Heart right ventricle (tissue), 16 donors: ENCODE measurements at regions not wholly inside any gene's neighbourhood (a gene's known extent, or its start where the extent isn't known, plus 50 kb on each side); places are given as distances from the start of the nearest gene placed in this dataset.

ENCODE experiments used
- ATAC-seq, 8 donors: fragments of 200-7000 bp; cut with Tn5 transposase; one replicate each; pipeline ENCODE4 v1.9.1; 2020; ENCODE audit warnings: mild to moderate bottlenecking in 8 of 8, moderate library complexity in 8 of 8, moderate number of reproducible peaks in 1 of 8
- DNase-seq, 2 donors: peaks; one replicate each; pipeline ENCODE4 v3.0.0-alpha.2; 2020
- H3K27ac ChIP-seq, 10 donors: fragments of 200-600 bp; sonication (generic) in 2 of 10; one replicate each; pipeline versions ENCODE4 v1.5.0 to v1.8.0; 2020 to 2022; ENCODE audit warnings: mild to moderate bottlenecking in 3 of 10
- H3K27me3 ChIP-seq, 7 donors: fragments of 200-600 bp; one replicate each; pipeline ENCODE4 v1.8.0; 2021 to 2022; ENCODE audit warnings: mild to moderate bottlenecking in 2 of 7
- H3K36me3 ChIP-seq, 9 donors: fragments of 200-600 bp; sonication (generic) in 1 of 9; one replicate each; pipeline versions ENCODE4 v1.5.0 to v1.8.0; 2020 to 2022; ENCODE audit warnings: mild to moderate bottlenecking in 2 of 9
- H3K4me1 ChIP-seq, 9 donors: fragments of 200-600 bp; sonication (generic) in 1 of 9; one replicate each; pipeline versions ENCODE4 v1.5.0 to v1.8.0; 2020 to 2022; ENCODE audit warnings: mild to moderate bottlenecking in 4 of 9
- H3K4me3 ChIP-seq, 10 donors: fragments of 200-600 bp; sonication (generic) in 2 of 10; one replicate each; pipeline versions ENCODE4 v1.5.0 to v1.8.0; 2020 to 2022; ENCODE audit warnings: mild to moderate bottlenecking in 7 of 10, moderate library complexity in 2 of 10
- H3K9me3 ChIP-seq, 11 donors: fragments of 200-600 bp in 10 of 11; sonication (generic) in 2 of 11; one replicate each; pipeline versions ENCODE4 v1.5.0 to v1.8.0; 2013 to 2022; ENCODE audit warnings: mild to moderate bottlenecking in 2 of 11, control low read depth in 1 of 11, moderate library complexity in 1 of 11
- WGBS, 2 donors: extraction: QIAGEN DNeasy Blood & Tissue Kit; methylation state at CpG; one replicate each; pipeline ENCODE4 v1.1.7; 2013; ENCODE audit warnings: inconsistent platforms in 1 of 2; 5-methylcytosine and 5-hydroxymethylcytosine counted together
- intact Hi-C, 10 donors: fragments of 100-400 bp; cut with DNase I; formaldehyde crosslinking; loops; one replicate each; pipeline versions ENCODE4 v1.11.1 to v1.14.2; 2022
- TF ChIP-seq, protein P1 (sequence below), 9 donors: fragments of 200-600 bp; sonication (generic) in 2 of 9; IDR thresholded peaks; one replicate each; pipeline versions ENCODE4 v1.5.0 to v1.8.0; 2021 to 2022; ENCODE audit warnings: antibody characterized with exemption in 9 of 9, mild to moderate bottlenecking in 5 of 9, moderate library complexity in 1 of 9
- donor health status: Arrhythmogenic right ventricular cardiomyopathy.
- donor health status: ischemic (EF 13 %, LVEDD 7.1; RV severe dilation, severe dysfunction).
- donor health status: healthy with polysubstance abuse.
- donor health status: DM: no; HTN: yes; CAD: no.
- donor health status: DM: no; HTN: no; CAD: no.
- donor health status: ischemic (EF 25% LVEDD 6.9; RV normal size, moderate dysfunction).
- donor health status: ischemic (EF 25% LVEDD 5.7; RV mildly dilated, moderate dysfunction).
- donor health status: healthy.
- donor health status: DM: yes; HTN: yes; CAD: no.
- donor health status: Ischemic cardiomyopathy.
- donor health status: ischemic (EF 35%, LVEDD 5.7; RV mildly dilated, moderate dysfunction).
- donor health status: nonischemic (EF 11% LVEDD 7.7; RV severe dilation, severe dysfunction).
- donor health status: DM: yes; HTN: yes; CAD: no.
- donor health status: PGD.
- donor health status: ischemic (EF 29% LVEDD 5.4; RV normal size, mild dysfunction).
- donor health status: nonischemic (EF 23%, LVEDD 6.1; RV moderate dilation, normal function).

DNA sequence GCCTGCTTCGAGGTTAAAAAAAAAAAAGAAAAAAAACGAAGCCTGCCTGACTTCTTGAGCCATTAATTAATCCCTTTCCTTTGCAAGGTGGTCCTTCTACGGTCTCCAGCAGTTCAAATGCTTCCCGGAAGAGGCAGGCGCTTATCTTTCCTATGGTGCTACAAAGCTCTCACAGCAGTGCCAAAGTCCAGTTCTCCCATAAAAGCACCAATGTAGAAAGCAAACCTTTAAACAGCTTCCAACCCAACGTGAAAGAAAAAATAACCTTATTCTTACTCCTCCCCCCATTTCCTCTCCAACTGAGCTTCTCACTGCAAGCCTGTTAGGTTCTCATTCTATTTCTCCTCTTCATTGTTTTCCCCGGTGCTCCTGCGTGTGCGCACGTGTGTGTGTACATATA, 317.4 kb upstream of the SOX11 start:
- no peak for DNase-seq
- 38 to 55% methylated on average over 10 of the region's 10 CpGs for WGBS, 2 donors
- Histone ChIP-seq H3K4me1 (peaks cover 0 to 9% (median 0%) of the 10 kb centered on the region in 9 donors), H3K27ac (no peak overlapping the region), H3K27me3 (peaks cover 0 to 8% (median 0%) of the 10 kb centered on the region in 7 donors), H3K9me3 (no peaks in the 10 kb centered on the region), H3K36me3 (no peaks in the 10 kb centered on the region), H3K4me3 (no peak overlapping the region)
- ATAC-seq, result no peak
- intact Hi-C loops, result no loop called here
- TF ChIP-seq, protein P1, sequence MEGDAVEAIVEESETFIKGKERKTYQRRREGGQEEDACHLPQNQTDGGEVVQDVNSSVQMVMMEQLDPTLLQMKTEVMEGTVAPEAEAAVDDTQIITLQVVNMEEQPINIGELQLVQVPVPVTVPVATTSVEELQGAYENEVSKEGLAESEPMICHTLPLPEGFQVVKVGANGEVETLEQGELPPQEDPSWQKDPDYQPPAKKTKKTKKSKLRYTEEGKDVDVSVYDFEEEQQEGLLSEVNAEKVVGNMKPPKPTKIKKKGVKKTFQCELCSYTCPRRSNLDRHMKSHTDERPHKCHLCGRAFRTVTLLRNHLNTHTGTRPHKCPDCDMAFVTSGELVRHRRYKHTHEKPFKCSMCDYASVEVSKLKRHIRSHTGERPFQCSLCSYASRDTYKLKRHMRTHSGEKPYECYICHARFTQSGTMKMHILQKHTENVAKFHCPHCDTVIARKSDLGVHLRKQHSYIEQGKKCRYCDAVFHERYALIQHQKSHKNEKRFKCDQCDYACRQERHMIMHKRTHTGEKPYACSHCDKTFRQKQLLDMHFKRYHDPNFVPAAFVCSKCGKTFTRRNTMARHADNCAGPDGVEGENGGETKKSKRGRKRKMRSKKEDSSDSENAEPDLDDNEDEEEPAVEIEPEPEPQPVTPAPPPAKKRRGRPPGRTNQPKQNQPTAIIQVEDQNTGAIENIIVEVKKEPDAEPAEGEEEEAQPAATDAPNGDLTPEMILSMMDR (IDR thresholded peaks at IDR 0.05), result no peak

DNA sequence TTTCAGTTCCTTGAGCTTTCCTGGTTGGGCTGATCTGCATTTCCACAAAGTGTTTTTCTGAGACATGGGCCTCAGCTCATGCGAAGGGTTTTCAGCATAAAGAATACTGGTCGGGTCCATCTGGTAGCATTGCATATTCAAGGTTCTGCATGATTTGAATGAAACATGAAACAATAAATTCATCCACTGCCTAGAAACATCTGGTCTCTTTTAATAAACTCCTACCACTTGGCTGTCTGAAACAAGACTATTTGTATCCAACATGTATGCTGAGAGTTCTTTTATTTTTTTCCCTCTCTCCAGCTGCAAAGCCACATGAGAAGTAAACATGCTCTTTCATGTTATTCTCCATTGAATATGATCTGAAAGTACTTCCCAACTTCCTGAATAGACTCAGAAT, 314.9 kb upstream of the SOX11 start:
- Histone ChIP-seq H3K4me3 (no peak overlapping the region), H3K27me3 (peaks cover 0 to 4% (median 0%) of the 10 kb centered on the region in 7 donors), H3K36me3 (no peaks in the 10 kb centered on the region), H3K4me1 (peaks cover 0 to 9% (median 0%) of the 10 kb centered on the region in 9 donors), H3K9me3 (no peaks in the 10 kb centered on the region), H3K27ac (no peak overlapping the region)
- intact Hi-C loops, result no loop called here
- ATAC-seq (no peak), DNase-seq (no peak)
- TF ChIP-seq, protein P1 (IDR thresholded peaks at IDR 0.05), result no peak
- WGBS, 2 donors, result 92 to 94% methylated on average over 2 of the region's 2 CpGs

DNA sequence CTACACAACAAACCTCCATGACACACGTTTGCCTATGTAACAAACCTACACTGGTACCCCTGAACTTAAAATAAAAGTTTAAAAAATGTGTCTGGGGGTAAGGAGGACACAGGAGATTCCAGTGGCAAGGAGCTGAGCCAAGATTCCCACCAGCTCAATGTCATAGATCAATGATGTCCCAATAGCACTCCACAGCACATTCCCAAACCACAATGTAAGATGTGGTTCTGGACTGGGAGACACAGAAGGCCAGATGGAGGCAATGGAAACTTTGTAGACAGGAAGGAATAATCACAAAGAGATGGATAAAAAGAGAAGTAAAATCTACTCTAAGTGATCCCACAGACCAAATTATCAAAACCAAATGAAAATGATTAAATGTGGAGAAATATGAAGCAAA, 312.4 kb upstream of the SOX11 start:
- peaks cover 0 to 4% (median 0%) of the 10 kb centered on the region in 7 donors for H3K27me3 ChIP-seq
- H3K27ac ChIP-seq, result no peak overlapping the region
- no peaks in the 10 kb centered on the region for H3K9me3 ChIP-seq
- no peak for ATAC-seq
- no peak overlapping the region for H3K4me3 ChIP-seq
- WGBS, 2 donors, result 86 to 97% methylated on average over 1 of the region's 1 CpG
- H3K4me1 ChIP-seq, result peaks cover 0 to 2% (median 0%) of the 10 kb centered on the region in 9 donors
- H3K36me3 ChIP-seq, result no peaks in the 10 kb centered on the region
- no peak for DNase-seq
- intact Hi-C loops, result no loop called here
- TF ChIP-seq, protein P1 (IDR thresholded peaks at IDR 0.05), result no peak

DNA sequence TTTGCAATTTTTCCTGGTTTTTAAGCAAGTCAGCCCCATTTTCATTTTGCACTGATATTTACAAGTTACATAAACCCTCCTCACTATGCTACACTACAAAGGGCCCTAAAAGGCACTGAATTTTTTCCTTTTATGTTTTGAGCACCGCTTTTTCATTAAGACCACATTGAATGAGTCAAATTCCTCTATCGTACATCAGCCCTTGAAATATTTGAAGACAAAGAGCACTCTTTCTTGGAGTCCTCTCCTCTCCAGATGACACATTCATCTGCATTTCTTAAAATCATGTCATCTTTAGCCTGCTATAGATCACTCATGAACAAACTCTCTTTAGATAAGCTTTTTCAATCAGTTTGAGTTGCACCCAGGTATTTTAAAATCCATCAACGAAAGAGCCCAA, 306.6 kb upstream of the SOX11 start:
- DNase-seq (no peak), ATAC-seq (no peak)
- WGBS, 2 donors, result 93 to 94% methylated on average over 3 of the region's 3 CpGs
- no peak overlapping the region for H3K4me3 ChIP-seq
- no peak overlapping the region for H3K27ac ChIP-seq
- no peaks in the 10 kb centered on the region for H3K4me1 ChIP-seq
- TF ChIP-seq, protein P1 (IDR thresholded peaks at IDR 0.05), result no peak
- no peaks in the 10 kb centered on the region for H3K9me3 ChIP-seq
- H3K36me3 ChIP-seq, result no peaks in the 10 kb centered on the region
- intact Hi-C loops, result no loop called here
- no peaks in the 10 kb centered on the region for H3K27me3 ChIP-seq
